Fibroblast of skin of back (primary cell): ENCODE measurements at regions not wholly inside any gene's neighbourhood (a gene's known extent, or its start where the extent isn't known, plus 50 kb on each side); places are given as distances from the start of the nearest gene placed in this dataset.
A peak's percentile ranks its signal among the peaks of the same experiment; 100 is the strongest.
"Not testable (repeated sequence)": the region's sequence is repeated elsewhere in the genome, so short reads cannot be mapped to it uniquely, and the experiment has no call there.

Experiments
- DNase-seq: peaks from one replicate; pipeline ENCODE4 v3.0.0-alpha.2; 2013

DNA sequence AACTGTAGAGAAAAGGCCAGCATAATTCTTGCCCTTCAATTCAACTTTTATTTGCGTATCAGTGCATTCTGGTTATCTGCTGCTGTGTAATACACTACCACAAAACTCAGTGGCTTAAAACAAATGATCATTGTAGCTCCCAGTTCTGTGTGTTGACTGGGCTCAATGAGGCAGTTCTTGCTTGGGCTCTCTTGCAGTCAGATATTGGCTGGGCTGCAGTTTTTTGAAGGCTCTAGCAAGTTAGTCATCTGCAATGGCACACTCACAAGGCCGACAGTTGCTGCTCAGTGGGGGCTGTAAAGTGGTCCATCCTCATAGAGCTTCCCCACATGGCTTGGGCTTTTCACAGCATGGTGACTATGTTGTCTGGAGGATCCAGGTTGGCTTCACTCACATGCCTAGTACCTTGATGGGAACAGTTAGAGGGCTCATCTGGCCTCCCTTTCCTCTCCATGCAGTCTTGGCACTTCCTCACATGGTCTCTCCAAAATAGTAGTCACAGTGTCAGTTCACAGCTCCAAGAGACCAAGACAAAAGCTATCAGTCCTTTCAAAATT, 110.6 kb upstream of the TNP1 start:
- no peak for DNase-seq

DNA sequence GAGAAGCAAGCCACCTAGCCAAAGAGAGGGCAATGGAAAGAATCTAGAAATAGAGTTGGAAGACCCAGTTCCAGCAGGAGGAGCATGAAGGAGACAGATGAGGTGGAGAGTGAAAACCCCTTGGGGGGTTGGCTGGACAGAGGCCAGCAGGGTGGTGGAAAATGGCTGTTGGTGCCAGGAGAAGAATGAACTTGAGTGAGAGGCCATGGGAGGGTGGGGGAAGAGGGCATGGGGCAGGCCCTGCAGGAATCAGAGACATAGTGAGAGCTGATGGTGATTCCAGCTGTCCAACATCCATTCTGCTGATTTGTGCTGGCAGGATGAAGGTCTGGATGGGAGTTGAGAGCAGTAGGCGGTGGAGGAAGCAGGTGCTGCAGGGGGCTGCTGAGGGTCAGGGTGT, 108.0 kb upstream of the TNP1 start:
- DNase-seq: no peak

DNA sequence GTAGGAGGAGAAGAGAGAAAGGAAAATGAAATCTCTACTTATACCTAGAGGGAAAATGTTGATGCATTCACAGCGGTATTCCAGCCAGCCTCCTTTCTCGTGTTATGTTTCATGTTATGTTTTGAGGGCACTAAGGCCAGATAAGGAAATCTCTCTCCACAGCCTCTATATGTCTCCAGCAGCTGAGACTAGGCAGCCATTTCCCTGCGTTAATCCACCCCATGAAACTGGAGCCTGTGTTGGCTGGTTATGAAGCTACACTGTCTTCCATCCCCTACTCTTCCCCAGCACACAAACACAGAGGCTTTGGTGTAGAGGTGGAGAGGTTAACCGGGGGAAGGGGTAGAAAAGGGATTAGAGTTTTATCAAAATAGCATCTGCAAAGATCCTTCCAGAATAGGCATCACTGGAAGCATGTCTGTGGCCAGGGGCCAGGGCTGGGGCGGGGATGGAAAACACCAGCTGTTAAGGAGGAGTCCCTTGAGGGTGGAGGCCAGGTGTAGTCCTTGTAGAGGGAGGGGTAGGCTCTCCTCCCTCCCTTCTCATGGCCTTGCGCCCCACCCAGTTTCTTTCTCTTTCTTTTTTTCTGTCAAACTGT, 100.9 kb upstream of the TNP1 start:
- DNase-seq: no peak

DNA sequence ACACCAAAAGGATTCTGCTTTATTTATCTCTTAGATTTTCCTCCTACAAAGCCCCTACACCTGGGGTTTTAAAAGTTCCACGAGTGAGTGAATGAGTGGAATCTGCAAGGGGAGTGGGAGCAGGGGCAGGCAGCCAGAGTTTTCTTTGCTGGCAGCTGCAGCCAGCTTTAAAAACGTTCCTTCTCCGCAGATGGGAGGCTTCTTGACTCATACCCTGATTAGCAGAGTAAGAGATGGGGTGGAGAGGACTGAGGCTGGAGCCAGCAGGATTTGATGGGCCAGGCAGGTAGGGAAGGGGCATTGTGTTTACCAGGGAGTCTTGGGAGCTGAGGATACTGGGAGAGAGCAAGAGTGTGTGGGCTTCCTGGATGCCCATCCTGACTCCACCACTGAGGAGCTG, 99.6 kb upstream of the TNP1 start:
- DNase-seq: no peak

DNA sequence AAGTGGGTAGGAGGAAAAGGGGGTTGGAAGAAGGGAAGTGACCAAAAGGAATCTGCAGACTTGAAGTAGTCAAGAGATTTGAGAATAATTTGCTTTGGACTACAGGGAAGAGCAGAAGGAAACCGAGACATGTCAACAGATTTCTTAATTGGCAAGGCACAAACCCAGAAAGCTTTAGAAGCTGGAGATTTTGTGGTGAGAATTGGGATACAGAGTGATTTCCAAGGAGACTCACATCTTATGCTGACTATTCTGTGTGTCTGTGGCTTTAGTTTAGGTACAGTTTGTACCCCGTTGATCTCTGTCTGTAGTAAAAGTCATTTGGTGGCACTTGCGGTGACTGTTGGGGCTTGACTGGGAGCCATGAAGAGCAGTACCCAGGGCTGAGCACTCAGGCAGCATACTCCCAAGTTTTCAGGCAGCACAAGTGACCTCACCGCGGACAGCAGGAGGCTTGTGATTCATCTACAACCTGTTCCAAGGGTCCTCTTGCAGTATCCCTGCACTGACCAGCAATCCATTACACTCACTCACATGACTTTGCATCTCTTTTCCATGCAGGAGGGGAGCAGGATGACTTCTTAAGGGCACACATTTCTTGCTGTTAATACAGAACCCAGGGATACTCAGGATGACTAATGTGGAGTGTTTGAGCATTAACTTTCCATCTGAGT, 97.1 kb upstream of the TNP1 start:
- peak; percentile 32 for DNase-seq

DNA sequence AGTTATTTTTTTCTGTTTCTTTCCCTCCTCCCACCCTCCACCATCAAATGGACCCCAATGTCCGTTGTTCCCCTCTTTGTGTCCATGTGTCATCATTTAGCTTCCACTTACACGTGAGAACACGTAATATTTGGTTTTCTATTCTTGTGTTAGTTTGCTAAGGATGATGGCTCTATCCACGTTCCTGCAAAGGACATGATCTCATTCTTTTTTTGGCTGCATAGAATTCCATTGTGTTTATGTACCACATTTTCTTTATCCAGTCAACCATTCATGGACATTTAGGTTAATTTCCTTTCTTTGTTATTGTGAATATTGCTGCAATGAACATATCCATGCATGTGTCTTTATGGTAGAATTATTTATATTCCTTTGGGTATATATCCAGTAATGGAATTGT, 91.3 kb upstream of the TNP1 start:
- peak; percentile 71 for DNase-seq

DNA sequence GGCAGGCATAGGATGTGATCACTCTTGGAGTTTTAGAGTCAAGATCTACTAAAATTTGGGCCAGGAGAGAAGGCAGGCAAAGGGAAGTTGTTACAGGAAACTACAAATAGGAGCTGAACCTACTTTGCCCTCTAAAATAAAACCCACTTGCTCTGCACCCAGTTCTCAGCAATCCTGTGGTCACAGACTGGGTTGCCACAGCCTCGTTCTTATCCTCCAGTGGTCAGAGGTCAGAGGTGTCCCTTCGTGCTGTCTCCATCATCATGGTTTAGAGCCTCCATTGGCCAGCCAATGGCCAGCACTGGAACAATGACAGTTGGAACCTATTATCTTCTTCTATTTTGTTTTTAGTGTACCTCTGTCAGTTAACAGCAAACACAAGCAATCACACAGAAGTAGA, 90.7 kb upstream of the TNP1 start:
- DNase-seq: no peak

DNA sequence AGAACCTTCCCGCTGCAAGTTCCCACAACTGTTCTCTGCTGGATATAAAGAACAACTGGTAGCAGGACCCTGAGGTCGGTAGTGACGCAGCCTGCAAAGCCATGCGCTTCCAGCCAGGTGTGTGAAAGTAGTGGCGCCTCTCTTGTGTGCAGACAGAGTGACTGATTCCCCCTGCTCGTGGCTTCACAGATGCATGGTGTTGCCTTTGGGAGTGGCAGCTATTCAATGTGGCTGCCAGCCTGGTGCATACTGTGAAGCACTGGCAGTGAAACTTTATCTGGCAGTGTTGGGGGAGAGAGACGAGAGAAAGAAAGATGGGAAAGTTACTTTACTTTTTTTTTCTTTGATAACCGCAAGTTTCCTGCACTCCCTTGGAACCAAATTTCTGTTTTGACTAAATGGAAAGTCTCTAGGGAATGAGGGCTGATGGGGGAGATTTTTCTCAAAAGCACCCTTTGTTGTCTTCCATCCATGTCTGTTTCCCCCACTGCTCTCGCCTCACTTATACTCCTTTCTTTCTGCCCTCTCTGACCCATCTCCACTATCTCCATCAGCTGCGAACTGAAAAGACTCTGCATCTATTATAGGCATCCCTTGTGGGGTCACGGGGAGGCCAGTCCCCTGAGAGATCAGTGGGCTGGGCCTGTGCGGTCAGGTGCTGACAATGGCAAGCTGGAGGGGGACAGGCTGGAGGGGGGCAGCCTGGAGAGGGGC, 90.0 kb upstream of the TNP1 start:
- DNase-seq: peak; percentile 38

DNA sequence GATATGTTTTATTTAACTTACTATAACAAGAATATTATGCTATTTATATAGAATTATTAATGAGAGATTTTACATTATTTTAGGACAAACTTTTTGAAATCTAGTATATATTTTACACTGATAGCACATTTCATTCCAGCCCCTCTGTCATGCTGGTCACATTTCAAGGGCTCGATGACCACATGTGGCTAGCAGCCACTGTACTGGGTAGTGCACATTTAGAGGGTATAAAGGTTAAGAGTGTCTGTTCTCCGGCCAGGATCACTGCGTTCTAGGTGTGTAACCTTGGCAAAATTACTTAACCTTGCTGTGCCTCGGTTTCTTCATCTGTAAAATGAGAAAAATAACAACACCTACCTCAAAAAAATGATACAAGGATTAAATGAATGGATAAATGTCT, 87.2 kb upstream of the TNP1 start:
- no peak for DNase-seq

DNA sequence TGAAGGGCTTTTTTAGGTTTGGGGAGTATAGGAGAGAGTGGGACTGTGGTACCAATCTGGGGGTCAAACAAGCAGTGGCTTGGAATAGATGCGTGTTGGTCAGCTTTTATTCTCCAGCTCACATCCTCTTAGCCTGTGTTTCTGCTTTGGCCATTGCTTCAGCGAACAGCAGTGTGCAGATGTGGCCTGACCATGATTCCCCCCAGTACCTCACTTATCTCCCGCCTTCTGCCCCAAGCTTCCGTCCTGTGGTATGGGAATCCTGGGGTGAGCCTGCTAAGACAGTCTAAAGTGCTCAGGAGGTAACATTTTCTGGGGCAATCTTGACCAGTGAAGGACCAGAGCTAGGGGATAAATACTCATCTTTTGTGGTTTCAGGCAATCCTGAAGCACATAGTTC, 84.9 kb upstream of the TNP1 start:
- no peak for DNase-seq

DNA sequence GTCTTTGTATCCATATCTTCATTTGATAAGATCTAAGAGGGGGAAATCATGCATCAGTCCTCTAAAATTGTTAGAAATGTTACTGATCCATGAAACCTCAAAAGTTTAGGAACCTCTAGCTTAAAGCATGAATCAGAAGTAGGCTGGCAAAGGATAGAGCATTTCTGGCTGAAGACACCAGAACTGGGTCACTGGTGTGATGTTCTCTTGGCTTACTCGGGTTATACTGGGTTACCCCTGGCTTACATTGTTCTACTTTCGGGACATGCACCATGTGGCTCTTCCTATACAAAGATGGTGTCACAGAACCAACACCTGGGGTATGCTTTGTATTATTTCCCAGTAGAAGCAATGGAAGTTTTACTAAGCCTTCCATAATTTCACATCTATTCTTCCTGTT, 83.2 kb upstream of the TNP1 start:
- DNase-seq: no peak

DNA sequence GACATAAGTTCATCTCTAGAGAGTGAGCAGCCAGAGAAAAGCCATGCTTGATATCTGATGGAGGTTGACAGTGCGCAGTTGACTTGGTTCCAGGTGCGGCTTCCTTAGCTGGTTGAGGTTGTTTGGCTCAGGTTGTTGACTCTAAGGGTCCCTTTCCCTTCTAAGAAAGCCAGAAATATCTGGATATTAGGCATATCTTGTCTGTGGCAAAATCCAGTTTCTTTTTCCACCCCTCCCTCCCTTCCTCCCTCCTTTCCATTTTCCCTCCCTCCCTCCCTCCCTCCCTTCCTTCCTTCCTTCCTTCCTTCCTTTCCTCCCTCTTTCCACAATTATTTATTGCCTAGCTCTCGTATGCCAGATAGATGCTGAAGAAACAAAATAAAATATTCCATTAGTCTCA, 82.6 kb upstream of the TNP1 start:
- DNase-seq: no peak

DNA sequence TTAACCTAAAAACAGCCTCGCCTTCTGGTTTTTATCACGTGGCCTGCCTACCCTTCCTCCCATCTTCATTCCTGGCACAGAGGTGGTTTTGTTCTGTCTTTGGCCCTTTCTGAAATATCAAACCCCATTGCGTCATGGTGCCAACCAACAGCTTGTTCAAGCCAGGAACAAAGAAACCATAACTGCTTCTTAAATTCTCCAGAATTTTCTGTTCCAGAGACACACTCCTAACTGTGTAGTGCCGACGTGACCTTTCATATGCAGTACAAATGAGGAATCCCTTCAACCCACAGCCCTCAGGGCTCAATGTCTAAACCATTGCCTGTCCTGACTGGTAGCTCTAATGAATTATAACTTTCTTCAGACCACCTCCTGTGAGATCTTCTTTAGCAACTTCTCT, 82.2 kb upstream of the TNP1 start:
- no peak for DNase-seq

DNA sequence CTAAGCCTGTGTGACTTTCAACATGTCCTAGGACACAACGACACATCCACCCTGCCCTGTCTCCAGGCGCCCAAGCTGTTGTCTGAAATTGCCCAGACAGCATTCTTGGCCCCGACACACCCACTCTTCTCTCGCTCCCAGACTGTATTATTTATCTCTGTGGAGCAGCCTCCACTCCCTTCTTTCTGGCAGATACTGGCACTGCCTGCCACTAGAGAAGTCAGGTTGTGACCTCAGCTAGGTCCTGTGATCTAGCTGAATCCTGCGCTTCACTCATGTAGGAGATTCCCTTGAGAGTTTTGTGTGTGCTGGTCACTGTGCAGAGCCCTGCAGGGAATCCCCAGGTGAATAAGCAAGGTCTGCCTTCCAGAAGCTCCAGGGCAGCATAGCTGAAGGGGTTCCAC, 77.1 kb upstream of the TNP1 start:
- no peak for DNase-seq

DNA sequence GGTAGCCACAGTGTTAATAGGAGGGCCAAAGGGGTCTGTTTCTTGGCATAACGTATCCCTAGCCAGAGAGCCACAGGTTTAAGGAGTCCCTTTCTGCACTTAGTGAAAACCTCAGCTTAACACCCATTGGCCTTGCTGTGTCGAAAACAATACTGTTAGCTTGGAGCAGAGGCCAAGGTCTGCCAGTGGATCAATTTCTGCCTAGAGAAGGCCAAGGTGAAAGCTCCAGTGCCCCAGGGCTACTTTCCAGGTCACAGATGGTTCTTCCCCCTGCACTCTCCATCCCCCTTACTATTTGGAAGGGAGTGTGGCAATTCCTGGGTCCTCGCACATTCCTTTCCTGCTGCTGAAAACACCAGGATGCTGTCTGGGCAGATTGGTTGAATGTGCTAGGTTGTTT, 74.8 kb upstream of the TNP1 start:
- no peak for DNase-seq

DNA sequence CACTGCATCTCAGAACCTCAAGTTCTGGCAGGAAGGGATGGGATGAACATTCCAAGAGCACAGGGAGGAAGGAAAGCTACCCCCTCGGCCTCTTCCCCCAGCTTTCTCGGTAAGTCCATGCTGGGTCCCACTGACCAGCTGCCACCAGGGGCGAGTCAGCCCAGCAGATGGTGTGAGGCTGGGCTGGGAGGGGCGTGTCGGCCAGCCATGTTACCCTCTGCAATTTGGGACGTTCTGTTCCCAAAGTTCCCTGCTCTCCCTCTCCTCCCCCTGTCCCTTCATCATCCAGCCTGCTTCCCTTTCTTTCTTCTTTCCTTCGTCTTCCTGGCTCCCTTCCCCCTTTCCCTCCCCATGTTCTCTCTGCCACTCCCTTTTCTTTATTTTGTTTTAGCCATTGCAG, 74.3 kb upstream of the TNP1 start:
- DNase-seq: no peak

DNA sequence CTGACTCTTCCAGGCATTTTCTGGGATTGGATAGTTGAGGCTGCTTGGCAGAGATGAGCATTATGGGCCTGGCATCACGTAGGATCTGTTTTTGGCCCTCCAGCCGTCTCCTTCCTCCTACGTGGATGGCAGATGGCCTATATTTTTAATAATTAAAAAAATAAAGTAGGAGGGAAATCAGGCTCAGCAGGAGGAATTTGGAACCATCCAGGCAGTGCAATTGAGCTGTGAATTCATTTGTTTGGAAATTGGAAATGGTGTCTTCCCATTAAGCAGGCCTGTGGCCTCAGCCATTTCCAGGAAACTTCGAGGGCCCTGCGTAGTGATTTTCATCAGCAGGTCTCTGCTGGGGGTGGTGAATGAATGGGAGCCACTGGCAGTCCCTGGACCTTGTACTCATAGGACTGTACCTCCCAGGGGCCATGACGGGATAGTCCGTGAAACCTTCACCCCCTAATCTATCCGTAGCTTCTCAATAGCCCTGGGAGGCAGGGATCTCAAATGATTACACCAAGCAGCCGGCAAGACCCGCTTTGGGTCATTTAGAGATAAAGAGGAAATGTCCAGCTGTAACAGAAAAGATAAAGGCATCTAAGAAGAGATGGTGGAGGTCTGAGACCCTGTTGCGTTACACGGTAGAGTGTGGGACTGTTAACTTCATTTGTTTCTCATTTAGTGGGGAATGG, 73.1 kb upstream of the TNP1 start:
- DNase-seq: no peak

DNA sequence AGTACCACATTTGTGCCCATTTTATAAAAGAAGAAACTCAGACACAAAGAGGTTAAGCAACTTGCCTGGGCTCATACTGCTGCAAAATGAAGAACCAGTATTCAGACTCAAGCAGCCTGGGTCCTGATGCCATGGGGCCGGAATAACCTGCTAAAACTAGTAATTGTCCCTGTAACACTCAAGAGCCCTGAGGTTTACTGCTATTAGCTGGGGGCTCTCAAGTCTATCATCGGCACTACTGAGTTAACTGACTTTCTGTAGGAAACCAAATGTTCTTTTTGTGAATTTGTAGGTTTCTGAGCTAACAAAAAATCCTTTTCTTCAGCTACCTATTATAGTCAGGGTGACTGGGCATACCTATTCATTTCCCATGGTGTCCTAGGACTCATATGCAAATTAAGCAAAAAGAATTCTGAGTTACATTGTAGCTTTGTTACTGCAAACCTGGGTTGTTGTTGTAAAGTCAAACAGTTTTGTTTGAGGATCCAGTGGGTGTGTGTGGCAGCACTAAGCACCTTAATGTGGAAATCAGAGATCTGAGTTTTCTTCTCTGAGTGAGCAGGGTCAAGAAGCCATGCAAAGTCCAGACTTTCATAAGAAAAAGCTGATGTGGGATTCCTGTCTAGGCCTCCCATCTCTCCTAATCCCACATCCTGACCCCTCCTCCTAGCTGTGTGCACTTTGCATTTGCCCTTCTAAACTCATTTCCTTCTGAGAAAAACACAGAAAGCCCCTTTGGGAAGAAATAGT, 72.4 kb upstream of the TNP1 start:
- DNase-seq: no peak

DNA sequence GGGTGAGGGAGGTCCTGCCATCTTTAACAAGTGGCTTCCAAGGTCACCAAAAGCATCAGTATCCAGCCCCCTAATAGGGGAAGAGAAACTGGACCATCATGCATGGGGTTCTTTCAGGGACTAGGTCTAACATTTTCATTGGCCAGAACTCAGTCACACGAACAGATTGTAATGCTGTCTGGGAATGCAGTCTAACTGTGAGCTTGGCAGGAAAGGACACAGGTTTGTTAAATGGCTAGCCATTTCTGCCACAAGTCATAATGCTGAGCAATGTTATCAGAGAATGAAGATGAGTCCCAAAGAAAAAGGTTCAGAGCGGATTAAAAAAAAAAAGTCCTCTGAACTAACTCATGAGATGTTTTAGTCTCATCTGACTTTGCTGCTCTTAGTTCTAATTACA, 70.9 kb upstream of the TNP1 start:
- DNase-seq: no peak

DNA sequence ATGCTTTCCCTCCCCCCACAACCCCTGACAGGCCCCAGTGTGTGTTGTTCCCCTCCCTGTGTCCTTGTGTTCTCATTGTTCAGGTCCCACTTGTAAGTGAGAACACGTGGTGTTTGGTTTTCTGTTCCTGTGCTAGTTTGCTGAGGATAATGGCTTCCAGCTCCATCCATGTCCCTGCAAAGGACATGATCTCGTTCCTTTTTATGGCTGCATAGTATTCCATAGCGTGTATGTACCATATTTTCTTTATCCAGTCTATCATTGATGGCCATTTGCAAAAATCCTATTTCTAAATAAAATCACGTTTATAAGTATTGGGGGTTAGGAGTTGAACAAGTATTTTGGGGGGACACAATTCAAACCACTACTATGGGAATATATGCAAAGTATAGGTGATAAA, 69.5 kb upstream of the TNP1 start:
- not testable (repeated sequence) for DNase-seq

DNA sequence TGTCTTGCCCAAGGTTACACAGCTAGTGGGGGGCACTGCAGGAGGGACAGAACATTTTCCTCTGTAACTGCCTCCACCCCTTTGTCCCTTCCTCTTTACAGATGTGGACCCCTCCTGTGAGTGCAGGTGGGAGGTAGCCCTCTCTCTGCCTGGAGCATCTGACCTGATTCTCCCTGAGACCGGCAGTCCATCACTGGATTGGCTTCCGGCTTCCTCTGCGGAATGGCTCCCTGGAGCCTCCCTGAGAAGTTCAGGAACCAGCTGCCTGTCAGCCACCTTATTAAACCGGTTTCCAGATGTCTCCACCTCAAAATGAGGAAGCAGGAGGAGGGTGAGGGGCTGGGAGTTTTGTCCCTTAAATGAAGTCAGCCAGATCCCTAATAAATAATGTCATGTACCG, 67.3 kb upstream of the TNP1 start:
- DNase-seq: no peak

DNA sequence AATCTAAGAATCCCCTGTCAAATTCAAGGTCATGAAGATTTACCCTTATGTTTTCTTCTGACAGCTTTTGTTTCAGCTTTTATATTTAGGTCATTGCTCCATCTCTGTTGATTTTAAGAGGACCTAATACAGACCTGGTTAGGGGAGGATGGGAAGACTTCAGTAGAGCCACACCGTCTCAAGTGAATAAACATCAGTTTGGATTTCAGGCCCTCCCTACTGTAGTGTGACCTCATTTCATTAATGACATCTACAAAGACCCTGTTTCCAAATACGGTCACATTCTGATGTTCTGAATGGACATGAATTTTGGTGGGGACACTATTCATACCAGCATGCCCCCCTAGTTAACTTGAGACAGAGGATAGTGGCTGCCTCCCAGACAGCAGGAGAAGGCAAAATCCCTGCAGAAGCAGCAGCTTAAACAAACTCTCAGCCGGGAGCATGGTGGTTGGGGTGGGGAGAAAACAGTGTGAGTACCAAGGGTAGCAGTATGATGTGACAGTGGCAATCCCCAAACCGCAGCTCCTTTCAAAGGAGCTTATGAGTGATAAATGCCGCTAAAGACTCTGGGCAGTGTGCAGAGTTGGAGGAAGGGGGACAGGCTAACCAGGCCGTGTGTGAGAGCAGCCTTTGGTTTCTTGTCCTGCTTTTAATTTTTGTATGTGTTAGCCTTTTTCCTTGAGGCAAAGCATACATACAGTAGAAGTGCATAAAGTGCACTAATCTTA, 65.9 kb upstream of the TNP1 start:
- DNase-seq: no peak
